Left renal pelvis (tissue), 4 donors: ENCODE measurements at regions not wholly inside any gene's neighbourhood (a gene's known extent, or its start where the extent isn't known, plus 50 kb on each side); places are given as distances from the start of the nearest gene placed in this dataset.
"Not testable (repeated sequence)": the region's sequence is repeated elsewhere in the genome, so short reads cannot be mapped to it uniquely, and the experiment has no call there.

Experiments used
- DNase-seq, 4 donors: peaks; one replicate each; pipeline ENCODE4 v3.0.0-alpha.2; 2013; ENCODE audit warnings: low read depth in 4 of 4, low spot score in 3 of 4

DNA sequence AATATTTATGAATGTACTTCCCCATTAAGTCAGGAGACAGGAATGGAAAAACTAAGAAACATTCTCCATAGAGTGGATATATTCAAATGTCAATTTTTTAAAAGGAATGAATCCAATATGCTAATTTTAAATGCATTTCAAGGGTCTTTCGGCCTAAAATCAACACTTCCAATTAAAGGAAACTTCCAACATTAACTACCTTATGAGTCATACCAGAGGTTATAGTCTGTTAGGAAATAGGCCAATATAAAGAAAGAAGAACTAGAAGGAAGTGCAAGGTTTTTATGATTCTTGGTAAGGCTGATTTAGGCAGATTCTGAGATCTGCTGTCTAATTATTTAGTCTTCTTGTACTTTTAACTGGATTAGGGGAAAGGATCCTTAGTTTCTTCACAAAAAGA lies 260.1 kb upstream of the EDNRA start:
- no peak for DNase-seq

DNA sequence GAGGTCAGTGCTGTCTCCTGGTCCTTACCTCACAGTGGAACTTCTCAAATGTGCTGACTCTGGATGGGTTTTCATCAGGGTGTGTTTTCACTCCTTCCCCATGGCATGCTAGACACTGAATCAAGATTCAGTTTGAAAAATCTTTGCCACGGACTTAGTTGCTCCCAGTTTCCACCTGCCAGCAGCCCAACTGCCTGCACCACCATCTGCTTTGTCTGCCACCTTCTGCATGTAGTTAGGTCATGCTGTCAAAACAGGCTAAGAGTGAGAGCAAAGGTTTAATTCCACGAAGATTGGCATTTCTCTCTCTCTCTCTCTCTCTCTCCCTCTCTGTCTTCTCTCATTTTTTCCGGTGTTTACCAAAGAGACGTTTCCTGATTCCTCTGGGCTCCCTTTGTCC lies 258.0 kb upstream of the EDNRA start:
- no peak for DNase-seq

DNA sequence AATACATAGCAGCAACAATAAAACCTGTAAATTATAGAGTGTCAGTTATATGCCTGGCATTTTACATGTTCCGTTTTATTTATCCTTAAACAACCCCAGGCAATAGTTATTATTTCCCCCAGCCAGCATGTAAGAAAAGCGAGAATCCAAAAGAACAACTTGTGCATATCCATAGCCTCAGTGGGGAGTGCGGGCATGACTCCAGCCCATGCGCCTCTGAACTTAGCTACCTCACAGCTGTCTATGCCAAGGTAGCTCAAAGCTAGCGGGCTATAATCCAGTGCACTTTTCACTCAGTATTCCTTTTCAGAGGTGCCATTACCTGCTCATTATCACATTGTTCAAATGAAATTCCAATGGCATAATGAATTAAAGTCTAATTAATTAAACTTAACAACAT lies 257.3 kb upstream of the EDNRA start:
- no peak for DNase-seq

DNA sequence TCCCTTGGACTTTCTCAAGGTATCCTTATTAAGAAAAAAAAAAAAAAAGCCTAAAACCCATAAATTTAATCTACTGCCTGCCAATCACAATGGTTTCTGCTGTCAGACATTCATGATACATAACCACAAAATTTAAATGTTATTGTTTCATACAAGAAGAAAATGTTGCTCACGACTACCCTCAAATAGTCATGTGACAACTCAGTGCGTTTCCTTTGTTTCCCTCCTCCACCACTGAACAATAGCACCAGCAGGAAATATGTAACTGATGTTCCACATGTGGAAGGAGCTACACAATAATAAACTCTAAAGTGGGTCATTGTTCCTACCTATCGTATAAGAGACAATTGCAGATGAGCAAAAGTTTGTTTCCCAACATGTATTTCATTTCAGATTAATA lies 244.1 kb upstream of the EDNRA start:
- no peak for DNase-seq

DNA sequence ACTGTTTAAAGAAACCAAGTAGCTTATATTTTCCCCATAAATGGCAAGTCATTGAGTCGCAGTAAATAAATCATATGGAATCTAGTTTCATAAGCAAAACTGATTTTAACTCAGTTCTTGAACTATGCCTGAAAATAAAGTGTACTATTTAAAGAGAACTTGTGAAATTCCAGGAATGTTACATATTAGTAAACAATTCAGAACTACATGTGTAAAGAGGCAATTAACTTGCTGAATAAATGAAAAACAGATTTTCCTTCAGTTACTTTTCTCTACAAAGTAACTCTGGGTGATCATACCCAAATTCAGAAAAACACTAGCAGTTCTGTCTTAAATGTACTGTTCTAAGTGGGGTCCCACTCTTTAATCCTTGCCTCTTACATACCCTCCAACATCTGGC lies 236.1 kb upstream of the EDNRA start:
- no peak for DNase-seq

DNA sequence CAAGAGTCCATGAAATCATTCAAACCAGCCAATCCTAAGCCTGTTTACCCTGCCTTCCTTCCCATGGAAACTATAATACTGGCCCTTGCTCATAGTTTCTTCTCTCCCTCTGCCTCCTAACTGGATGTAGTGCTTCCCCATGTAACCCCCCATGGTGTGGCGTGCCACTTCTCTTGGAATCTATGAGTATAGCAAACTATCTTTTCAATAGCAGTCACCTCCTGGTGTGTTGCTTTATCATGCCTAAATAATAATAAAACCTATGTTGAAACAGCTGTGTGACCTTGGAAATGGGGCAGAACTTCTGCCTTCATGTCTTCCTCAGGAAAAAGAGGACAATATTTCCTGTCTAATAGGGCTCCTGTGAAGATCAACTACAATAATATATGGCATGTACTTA lies 234.8 kb upstream of the EDNRA start:
- no peak for DNase-seq

DNA sequence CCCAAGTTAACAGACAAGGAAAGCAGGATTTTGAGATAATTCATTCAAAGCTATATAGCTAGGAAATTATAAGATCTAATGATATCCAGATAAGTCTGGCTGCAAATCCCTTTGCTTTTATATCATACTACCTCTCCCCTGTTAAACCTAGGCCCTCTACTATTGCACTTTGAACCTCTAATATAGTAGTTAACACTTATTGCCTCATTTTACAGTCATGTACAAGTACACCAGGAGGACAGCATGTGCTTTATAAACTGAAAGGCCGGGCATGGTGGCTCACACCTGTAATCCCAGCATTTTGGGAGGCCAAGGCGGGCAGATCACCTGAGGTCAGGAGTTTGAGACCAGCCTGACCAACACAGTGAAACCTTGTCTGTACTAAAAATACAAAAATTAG lies 234.4 kb upstream of the EDNRA start:
- DNase-seq = not testable (repeated sequence)

DNA sequence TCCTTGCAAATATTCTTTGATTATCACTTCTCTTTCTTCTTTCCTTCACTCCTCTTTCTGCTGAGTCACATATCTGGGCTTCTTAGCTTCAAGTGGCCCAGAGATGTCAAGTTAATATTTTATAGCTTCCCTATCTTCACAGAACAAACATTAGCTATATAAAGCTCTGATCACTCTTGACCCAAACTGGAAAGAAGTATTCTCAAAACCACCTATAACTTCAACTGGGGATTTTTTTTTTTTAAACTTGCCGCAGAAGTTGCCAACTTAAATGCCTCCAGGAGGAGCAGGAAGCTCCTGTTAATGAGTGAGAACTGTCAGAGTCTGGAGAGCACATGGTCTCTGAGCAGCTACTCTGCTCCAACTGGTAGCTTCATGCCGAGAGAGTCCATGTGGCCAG lies 233.3 kb upstream of the EDNRA start:
- DNase-seq = no peak

DNA sequence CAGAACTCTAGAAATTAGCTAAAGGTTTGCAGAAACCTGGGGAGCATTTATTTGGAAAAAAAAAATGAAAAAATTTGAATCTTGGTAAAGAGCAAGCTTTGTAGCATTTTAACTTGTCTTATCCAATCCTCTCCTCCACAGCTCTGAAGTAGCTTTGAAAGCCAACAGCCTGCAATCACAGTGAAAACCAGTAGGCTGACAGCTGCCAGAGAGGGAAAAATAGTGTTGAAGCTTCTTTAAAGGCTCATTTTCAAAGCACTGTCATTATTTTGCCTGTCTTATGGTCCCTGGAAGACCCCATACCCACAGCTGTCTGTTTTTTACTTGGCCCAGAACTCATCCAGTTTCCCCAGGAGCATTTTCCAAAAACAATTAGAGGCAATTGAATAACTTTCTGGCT lies 230.8 kb upstream of the EDNRA start:
- DNase-seq = no peak

DNA sequence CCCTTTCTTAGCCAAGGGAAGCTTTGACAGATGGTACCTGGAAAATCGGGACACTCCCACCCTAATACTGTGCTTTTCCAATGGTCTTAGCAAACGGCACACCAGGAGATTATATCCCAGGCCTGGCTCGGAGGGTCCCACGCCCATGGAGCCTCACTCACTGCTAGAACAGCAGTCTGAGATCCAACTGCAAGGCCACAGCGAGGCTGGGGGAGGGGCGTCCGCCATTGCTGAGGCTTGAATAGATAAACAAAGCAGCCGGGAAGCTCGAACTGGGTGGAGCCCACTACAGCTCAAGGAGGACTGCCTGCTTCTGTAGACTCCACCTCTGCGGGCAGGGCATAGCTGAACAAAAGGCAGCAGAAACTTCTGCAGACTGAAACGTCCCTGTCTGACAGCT lies 225.6 kb upstream of the EDNRA start:
- DNase-seq = not testable (repeated sequence)

DNA sequence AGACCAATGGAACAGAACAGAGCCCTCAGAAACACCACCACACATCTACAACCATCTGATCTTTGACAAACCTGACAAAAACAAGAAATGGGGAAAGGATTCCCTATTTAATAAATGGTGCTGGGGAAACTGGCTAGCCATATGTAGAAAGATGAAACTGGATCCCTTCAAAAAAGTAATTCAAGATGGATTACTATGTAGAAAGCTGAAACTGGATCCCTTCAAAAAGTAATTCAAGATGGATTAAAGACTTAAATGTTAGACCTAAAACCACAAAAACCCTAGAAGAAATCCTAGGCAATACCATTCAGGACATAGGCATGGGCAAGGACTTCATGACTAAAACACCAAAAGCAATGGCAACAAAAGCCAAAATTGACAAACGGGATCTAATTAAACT lies 221.6 kb upstream of the EDNRA start:
- not testable (repeated sequence) for DNase-seq

DNA sequence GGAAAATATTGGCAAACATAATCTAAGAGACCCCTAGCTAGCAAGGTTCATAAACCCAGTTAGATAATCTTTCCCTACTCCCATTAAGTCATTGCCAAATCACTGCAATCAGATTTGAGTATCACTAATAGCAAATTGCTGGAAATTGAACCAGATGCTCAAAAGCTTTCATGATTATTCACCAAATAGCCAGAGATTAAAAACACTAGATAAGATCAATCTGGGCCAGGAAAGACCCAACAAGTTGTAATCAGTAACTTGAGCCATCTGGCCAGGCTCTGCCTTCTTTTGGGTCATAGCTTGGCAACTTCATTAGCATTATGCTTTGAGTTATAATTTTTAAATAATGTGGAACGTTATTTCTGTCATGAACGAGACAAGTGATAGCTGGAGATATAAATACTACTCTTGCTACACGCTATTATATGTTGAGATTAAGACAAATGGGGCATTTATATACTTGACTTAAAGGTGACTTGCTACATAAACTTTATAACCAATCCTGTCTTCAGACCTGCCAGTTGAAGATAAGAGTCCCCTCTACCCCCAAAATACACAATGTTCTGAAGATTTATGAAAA lies 196.6 kb upstream of the EDNRA start:
- DNase-seq = no peak

DNA sequence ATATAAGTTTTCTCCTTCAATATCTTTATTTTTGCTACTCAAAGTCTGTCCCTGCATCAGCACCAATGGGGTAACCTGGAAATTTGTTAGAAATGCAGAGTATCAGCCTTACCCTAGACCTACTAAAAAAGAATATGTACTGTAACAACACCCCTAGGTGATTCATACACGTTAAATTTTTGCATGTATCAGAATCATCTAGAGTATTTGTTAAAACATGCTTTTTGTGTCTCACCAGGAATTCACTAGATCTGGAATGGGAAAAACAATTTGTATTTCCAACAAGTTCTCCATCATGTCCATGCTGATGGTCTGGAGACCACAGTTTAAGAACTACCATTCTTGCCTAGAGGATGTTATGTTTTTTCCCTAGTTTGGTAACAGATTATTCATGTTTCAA lies 196.0 kb upstream of the EDNRA start:
- DNase-seq = no peak

DNA sequence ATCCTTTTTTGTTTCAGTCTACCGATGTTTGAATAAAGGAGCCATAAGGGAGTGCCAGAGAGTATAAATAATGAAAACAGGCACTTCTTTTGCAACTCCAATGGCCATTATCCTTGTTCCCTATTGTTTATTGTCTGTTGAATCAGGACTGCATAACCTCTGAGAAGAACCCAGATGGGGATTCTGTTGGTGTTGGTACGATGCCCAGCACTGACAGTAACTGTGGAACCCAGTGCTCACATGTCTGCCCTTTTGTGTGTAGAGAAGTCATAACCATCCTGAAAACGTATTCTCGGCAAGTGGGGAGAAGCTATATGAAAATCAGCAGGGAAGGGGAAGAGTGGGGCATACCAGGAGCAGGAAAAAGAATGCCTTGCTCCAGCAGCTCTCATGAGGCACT lies 195.1 kb upstream of the EDNRA start:
- DNase-seq = no peak

DNA sequence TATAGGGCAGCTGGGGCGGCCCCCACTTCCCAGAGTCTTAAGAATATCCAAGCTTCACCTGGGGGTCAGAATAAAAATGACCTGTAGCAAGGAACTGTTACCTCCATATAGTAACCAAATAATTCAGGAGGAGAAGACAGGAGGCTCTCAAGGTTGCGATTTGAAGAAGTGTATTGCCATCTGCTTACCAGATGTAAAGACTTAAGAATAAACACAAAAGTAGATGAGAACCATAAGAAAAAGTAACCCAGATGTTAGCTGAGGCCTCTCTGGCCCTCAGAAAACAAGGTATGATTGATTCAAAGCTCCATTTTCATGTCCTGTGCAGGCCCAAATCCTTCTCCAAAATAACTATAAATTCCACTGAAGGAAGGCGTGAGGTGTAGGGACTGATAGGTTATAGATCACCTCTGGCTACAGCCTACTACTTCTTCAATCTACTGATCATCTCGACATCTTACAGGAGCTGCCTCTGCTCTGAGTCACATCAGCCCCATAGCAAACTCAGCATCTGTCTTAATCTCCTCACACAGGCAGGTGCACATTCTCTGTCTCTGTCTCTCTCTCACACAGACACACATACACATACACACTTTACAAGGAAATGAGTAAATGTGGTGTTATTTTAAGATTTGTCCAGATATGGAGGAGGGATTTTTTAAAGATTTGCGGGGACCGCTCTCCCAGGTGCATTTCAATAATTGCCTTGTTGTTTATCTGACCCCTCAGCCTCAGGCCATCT lies 193.9 kb upstream of the EDNRA start:
- no peak for DNase-seq

DNA sequence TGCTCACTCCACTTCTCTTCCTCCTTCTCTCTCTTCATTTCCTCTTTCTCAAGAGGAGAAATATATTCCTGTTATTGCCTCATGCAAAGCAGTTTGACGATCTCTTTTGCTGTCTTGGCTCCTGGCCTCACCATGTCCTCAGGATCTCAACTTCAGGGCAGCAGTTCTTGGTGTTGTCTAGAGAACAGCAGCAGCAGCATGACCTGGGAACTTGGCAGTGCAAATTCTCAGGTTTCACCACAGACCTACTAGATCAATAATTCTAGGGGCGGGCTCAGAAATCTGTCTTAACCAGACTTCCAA lies 193.4 kb upstream of the EDNRA start:
- no peak for DNase-seq

DNA sequence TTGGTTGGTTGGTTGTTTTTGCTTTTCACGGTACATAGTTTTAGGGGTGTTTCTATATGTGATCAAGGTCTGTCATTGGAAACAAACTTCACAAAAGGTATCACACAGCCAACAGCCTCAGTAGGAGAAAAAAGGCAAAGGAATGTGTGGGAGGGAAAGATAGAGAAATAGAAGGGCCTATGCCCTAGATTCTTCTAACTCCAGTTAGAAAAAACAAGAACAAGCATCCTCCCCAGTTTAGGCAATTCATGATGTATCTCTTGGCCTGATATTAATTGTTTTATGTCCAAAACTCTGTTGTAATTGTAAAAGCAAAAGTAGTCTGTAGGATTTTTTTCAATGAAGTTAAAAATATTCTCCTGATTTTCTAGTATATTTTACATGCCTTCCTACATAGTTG lies 192.4 kb upstream of the EDNRA start:
- no peak for DNase-seq

DNA sequence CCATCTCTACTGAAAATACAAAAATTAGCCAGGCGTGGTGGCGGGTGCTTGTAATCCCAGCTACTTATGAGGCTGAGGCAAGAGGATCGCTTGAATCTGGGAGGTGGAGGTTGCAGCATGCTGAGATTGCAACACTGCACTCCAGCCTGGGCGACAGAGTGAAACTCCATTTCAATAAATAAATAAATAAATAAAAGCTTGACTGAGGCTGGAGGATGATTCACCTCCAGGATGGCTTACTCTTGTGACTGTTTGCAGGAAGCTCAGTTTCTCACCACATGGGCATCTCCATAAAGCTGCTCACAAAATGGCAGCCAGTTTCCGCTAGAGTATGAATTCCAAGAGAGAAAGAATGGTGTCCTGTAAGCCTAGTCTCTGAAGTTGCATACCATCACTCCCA lies 191.7 kb upstream of the EDNRA start:
- DNase-seq = no peak

DNA sequence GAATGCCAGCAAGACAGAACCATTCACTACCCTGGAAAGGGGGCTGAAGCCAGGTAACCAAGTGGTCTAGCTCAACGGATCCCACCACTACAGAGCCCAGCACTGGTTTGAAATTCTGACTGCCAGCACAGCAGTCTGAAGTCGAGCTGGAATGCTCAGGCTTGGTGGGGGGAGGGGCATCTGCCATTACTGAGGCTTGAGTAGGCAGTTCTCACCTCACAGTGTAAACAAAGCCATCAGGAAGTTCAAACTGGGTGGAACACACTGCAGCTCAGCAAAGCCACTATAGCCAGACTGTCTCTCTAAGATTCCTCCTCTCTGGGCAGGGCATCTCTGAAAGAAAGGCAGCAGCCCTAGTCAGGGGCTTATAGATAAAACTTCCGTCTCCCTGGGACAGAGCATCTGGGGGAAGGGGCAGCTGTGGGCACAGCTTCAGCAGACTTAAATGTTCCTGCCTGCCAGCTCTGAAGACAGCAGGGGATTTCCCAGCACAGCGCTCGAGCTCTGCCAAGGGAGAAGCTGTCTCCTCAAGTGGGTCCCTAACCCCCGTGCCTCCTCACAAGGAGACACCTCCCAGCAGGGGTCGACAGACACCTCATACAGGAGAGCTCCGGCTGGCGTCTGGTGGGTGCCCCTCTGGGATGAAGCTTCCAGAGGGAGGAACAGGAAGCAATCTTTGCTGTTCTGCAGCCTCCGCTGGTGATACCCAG lies 188.1 kb upstream of the EDNRA start:
- DNase-seq = not testable (repeated sequence)

DNA sequence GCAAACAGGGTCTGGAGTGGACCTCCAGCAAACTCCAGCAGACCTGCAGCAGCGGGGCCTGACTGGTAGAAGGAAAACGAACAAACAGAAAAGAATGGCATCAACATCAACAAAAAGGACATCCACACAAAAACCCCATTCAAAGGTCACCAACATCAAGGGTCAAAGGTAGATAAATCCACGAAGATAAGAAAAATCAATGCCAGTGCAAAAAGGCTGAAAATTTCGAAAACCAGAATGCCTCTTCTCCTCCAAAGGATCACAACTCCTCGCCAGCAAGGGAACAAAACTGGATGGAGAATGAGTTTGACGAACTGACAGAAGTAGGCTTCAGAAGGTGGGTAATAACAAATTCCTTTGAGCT lies 187.6 kb upstream of the EDNRA start:
- DNase-seq = not testable (repeated sequence)

DNA sequence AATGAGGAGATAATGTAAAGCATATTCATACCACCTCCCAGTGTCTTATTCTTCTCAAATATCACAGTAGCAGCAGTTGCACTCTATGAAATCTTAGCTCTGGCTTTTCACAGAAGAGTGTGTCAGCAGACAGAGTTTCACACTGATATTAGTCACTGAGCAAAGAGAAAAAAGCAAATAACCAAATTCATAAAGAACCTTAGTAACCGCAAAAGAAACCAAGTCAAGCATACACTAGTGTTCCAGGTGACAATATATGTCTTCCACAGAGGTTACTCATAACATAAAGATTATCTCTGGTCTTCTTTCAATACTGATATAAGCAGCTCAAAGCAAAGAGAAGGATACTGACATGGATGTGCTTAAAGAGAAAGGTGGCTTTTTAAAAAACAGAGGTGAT lies 181.7 kb upstream of the EDNRA start:
- DNase-seq = no peak

DNA sequence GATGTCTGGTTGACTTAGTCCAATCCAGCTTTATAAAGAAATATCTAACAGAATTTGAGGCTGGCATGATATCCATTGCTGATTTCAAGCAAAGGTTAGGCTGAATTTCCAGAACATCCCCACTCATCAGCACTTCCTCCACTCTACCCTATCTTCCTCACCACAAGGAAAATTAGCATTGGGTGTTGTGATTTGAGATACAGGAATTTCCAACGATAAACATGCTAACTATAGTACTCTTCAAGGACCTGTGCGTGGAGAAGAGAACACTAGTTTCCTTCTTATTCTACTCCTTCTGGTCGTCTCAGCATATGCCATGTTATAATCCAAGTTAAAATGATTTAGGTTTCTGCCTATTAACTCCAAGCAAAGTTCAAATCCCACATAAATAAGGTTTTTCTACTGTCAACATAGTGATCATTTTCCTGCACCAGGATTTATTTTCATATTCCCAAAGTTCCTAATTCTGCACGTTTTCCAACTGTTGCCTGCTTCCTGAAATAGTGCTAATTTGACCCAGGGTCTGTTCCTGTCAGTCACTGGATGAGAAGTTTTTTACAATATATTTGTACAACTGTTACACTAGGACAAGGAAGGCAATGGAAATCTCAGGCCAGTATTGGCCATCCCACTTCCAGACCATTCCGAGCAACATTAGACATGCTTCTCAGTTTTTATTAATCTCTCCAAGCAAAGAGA lies 177.6 kb upstream of the EDNRA start:
- no peak for DNase-seq
